ENCODE measurements at regions not wholly inside any gene's neighbourhood (a gene's known extent, or its start where the extent isn't known, plus 50 kb on each side); places are given as distances from the start of the nearest gene placed in this dataset.
"Not testable (repeated sequence)": the region's sequence is repeated elsewhere in the genome, so short reads cannot be mapped to it uniquely, and the experiment has no call there.

GRCh38 chr14:86943391-86944365, 1049.3 kb downstream of the GALC start:
- no peak for DNase-seq

GRCh38 chr14:86942936-86943335, 1050.0 kb downstream of the GALC start:
- no peak for DNase-seq

- no peak for DNase-seq
Observed at GRCh38 chr14:86940106-86940505, 1052.9 kb downstream of the GALC start.

GRCh38 chr14:86938320-86938719, 1054.7 kb downstream of the GALC start:
- no peak for DNase-seq

GRCh38 chr14:86936556-86936955, 1056.4 kb downstream of the GALC start:
- no peak for DNase-seq

GRCh38 chr14:86935241-86935885, 1057.6 kb downstream of the GALC start:
- DNase-seq = no peak

GRCh38 chr14:86933958-86934595, 1058.9 kb downstream of the GALC start:
- DNase-seq = no peak

GRCh38 chr14:86933460-86933859, 1059.5 kb downstream of the GALC start:
- DNase-seq = no peak

- no peak for DNase-seq
Observed at GRCh38 chr14:86915406-86915805, 1077.6 kb downstream of the GALC start.

GRCh38 chr14:86912709-86913108, 1080.3 kb downstream of the GALC start:
- DNase-seq = no peak

- DNase-seq = no peak
Observed at GRCh38 chr14:86911486-86911885, 1081.5 kb downstream of the GALC start.

GRCh38 chr14:86905386-86905926, 1087.5 kb downstream of the GALC start:
- not testable (repeated sequence) for DNase-seq

- DNase-seq = no peak
Observed at GRCh38 chr14:86902176-86902950, 1090.6 kb downstream of the GALC start.

- DNase-seq = no peak
Observed at GRCh38 chr14:86897704-86898513, 1095.1 kb downstream of the GALC start.

GRCh38 chr14:86897224-86897623, 1095.8 kb downstream of the GALC start:
- DNase-seq = no peak

GRCh38 chr14:86896701-86897100, 1096.3 kb downstream of the GALC start:
- no peak for DNase-seq

- no peak for DNase-seq
Observed at GRCh38 chr14:86892152-86892956, 1100.6 kb downstream of the GALC start.

- no peak for DNase-seq
Observed at GRCh38 chr14:86885280-86885679, 1107.7 kb downstream of the GALC start.

GRCh38 chr14:86884498-86884897, 1108.5 kb downstream of the GALC start:
- DNase-seq = no peak

GRCh38 chr14:86882818-86883217, 1110.2 kb downstream of the GALC start:
- DNase-seq = no peak

GRCh38 chr14:86865934-86866333, 1127.0 kb downstream of the GALC start:
- DNase-seq = no peak

Measured in NCI-H2081 (cell line).